B cell (primary cell): ENCODE measurements at regions not wholly inside any gene's neighbourhood (a gene's known extent, or its start where the extent isn't known, plus 50 kb on each side); places are given as distances from the start of the nearest gene placed in this dataset.
"Not testable (repeated sequence)": the region's sequence is repeated elsewhere in the genome, so short reads cannot be mapped to it uniquely, and the experiment has no call there.

Experiments
- CTCF ChIP-seq: fragments of 200-600 bp; IDR thresholded peaks from one replicate; pipeline ENCODE4 v1.8.0; 2022; ENCODE audit warnings: antibody characterized with exemption, mild to moderate bottlenecking
- EZH2 ChIP-seq: IDR thresholded peaks from 2 replicates; pipeline ENCODE4 v1.6.1; 2012; ENCODE audit warnings: borderline replicate concordance, low read depth, mild to moderate bottlenecking, moderate library complexity, low read length; ENCODE audit not compliant: insufficient read depth, poor library complexity, severe bottlenecking

- not testable (repeated sequence) for TF ChIP-seq CTCF, EZH2
Measured at GRCh38 chr13:99669096-99669495, 167.8 kb downstream of the TM9SF2 start.
